HG03521 (cell line): ENCODE measurements at regions not wholly inside any gene's neighbourhood (a gene's known extent, or its start where the extent isn't known, plus 50 kb on each side); places are given as distances from the start of the nearest gene placed in this dataset.

ENCODE experiments used
- ATAC-seq: cut with Tn5 transposase; IDR thresholded peaks from one replicate; pipeline ENCODE4 v1.9.1; 2021; ENCODE audit warnings: mild to moderate bottlenecking, moderate library complexity; ENCODE audit not compliant: unreplicated experiment

DNA sequence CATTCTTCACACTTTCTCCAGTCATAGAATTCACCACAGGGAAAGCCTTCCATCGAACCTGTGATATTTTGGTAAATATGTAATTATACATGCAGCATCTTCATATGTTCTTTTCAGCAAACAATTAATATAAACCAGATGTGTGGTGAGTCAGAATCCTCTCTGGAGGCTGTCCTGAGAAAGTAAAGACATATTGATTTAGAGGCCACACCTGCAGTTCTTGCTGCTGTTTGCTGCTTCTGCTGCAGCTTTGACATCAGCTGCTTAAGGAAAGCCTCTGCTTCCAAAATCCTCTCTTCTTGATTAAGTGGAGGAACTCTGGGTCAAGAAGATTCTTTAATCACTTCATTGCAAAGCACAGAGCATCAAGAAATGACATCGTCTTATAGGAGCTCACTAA, 568.8 kb upstream of the ZEB2 start:
- ATAC-seq: no peak

DNA sequence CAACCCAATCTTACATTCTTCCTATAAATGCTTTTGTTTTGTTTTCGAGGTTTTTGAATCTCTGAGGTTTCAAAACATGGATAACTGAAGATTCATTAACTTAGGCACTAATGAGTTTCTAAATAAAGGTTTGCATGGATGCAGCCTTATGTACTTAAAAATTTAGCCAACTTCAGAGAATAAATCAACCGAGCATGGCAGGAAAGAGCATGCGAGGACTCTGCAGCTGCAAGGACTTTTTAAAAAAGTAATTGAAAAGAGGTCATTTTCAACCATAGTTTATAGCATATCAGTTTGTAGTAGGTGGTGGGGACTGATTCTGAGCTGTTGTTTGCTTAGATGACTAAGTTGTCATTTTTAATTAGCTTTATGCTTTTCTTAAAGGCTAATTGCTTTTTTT, 567.0 kb upstream of the ZEB2 start:
- no peak for ATAC-seq

DNA sequence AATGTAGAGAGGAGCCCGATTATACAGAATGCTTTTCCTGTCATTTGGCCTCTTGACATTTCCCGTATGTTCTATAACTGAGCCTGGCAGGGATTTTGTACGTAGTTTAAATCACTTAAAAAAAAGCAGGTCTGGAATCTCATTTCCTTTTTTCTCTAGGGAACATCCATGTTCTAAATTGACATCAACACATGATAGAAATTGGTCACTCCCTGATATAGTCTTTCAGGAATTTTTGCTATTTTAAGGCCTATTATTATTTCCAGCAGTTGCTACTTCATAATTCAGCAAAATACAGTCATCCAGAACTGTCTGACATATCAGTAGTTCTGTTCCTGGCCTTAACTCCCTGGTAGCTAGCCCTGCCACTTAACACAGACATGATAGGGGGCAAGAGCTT, 565.7 kb upstream of the ZEB2 start:
- no peak for ATAC-seq

DNA sequence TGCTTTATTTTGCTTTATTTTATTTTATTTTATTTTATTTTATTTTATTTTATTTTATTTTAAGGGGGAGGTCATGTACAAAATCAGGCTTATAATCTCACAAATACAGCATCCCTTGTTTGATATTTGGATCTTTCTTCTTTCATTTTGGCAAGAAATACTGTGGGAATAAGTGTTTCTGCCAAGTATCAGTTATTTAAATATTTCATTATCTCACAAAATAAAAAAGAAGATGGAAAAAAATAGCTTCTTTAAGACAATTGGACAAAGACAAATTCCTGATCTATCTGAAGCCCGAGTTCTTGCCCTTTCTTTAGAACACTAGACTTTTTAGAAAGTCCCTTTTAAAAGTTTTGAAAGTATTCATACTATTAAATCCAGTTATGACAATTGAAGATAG, 560.5 kb upstream of the ZEB2 start:
- ATAC-seq: no peak

DNA sequence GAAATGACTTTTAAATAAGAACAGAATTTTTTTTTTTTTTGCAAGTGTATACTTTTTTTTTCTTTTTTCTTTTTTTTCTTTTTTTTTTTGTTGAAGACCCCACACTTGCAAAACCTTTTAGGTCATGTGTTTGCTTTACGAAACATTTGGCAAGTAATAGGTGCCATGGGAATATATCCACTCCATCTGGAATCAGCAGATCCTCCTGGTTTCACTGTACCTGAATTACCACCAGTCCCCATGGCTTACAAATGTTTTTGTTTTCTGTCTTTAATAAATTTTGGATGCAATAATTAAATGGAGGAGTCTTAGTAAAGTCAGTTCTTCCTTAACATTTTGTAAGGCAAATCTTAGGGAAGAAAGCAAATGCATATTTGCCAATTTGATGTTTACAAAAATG, 559.7 kb upstream of the ZEB2 start:
- no peak for ATAC-seq

DNA sequence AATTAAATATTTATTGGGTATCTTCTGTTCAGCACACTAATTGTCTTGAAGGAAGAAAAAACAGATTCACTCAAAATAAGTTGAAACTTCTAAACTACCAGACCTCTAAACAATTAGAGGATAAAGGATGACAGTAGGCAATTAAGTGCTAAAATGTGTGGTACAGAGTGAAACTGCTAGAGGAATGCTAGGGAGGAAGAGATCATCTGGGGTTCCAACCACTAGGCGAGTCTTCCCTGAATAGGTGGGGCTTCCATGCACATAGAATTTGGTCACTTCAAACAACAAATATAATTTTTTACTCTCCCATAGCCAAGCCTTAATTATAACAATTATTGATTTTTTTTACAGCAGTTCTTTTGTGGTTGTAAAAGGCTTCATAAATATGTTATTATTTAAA, 559.0 kb upstream of the ZEB2 start:
- ATAC-seq: no peak

DNA sequence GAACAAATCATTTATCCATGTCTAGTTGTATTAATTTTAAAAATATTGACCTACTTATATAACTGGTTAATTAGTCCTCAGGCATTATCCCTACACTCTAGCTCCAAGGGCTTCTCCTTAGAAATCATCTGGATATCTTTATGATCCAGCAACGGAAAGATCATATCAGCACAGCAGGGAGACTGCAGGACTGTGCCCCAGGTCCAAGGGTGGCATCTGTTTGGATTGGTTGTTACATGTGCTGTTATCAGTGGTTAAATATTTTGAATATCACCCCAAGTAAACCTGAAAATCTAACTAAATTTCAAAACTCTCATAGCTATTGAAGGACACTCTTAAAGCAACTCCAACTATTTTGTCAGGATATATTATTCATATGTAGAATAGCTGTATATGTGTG, 556.2 kb upstream of the ZEB2 start:
- ATAC-seq: no peak

DNA sequence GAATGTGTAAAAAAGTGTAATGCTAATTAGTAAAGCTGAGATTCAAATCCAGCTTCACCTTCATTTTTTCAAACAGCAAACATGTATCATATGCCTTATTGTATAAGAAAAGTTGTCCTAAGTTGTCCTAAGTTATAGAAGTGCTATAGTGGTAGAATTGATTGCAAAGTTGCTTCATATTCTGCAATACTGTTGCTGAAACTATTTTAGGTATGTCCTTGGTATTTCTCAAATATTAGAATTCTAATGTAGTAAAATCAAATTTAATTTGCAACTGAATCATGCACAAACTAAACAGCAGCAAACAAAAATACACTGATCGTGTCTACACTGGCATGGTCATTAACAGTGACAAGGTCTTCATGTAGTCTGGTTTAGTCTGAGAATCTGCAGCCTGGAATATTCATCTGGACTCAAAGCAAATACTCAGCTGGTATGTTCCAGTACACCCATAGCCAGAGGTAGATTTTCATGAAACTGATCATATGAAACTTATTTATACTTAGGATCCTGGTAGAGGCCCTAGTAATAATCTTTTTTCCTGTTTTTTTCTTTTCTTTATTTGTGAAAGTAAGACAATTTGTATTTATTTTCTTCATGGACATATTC, 555.6 kb upstream of the ZEB2 start:
- no peak for ATAC-seq

DNA sequence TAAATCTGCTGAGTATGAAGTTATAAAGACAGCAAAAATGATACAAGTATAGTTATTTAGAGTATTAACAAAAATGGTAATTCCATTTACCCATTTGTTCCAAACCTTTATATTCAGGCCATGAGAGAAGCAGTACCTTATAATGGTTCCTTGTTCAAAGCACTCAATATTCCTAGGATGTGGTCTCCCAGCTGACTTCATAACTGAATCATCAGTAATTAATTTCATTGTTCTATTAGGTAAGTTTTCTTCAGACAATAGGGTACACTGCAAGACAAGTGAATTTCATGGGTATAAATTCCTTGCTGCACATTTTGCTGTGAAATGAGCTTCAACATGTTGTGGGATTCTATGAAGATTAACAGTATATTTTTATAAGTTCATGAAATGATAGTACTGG, 550.8 kb upstream of the ZEB2 start:
- no peak for ATAC-seq

DNA sequence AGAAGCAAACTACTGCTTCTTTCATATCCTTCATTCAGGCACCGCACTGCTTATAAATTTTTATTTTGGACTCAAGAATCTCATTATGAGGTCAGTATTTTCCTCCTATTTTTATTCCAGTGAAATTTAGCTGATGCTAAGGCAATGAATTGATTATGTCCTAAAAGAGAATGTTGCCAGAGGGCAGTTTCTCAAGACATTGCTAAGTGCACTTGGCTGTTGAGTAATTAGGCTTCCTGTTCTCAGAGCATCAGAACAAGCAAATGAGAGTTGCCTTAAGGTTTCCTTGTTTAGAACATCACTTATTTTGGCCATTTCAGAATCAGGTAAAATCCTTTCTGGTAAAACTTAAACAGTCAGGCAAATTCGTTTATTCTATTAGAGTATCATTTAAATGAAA, 548.6 kb upstream of the ZEB2 start:
- no peak for ATAC-seq

DNA sequence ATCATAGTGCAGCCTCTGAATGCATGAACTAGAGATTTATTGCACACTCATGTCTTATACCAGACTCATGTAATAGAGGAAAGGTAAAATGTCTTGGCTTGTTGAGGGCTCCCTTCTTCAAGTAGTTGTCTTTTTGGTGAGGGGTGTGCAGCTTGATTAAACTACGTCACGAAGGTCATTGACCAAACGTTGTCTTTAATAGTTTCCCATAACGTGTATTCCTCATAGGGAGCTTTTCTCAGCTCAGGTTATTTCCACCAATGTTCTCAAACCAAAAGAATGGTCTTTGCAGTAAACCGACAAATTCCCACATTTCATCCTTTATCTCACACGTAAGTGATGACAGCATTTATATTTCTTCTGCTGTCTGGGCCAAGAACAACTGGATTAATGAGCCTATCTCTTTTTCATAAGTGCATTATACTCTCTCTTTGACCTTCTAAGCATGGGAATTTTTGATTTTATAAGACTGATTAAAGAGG, 547.7 kb upstream of the ZEB2 start:
- ATAC-seq: no peak

DNA sequence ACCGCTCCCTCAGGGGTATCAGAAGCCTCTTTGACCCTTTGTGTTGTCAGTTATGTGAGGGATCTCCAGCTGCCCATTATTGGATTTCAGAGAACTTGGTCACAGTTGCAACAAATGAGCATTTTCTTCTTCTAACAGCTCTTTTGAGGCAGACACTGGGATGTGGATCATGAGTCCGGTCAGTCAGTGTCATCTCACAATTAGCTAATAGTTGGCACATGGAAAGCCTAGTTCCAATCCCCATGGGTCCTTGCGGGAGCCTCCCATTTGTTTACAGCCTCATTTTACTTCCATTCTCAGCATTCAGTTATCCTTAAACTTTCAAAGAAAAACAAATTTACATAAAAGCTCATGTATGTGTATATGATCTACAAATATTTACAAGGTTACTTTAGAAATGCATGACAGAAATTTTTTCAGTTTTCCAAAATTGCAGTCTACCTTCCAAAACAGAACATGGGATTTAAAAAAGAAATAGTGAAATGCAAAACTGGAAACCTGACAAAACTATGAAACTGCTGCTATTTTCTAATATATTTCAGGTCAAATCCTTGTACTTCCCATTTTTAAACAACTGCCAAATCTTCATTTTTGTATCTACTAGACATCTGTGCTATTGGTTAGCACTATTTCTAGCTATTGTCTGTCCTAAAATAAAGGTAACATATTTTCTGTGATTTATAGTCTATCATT, 547.1 kb upstream of the ZEB2 start:
- ATAC-seq: no peak

DNA sequence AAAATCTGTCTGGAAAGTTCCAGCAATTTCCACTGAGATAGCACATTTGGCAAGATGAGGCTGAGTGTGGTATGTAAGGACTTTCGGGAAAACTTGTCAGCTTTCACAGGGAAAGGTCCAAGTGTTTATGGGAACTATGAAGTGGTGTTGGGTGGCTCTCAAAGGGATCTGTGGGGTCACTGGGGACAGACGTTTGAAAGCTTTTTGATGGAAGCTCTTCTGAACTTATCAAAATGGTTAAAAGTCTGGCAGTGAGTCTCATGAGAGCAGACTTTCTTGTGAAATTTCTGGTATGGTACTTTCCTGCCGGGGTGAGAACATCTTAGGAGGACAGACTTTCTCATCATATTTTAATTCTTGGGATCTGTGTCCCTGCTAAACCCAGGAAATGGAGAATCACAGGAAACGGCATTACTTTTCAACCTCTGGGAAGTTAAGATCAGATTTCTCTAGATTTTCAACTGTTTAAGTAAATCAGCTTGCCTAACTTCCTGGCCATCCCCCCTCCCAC, 546.3 kb upstream of the ZEB2 start:
- ATAC-seq: no peak

DNA sequence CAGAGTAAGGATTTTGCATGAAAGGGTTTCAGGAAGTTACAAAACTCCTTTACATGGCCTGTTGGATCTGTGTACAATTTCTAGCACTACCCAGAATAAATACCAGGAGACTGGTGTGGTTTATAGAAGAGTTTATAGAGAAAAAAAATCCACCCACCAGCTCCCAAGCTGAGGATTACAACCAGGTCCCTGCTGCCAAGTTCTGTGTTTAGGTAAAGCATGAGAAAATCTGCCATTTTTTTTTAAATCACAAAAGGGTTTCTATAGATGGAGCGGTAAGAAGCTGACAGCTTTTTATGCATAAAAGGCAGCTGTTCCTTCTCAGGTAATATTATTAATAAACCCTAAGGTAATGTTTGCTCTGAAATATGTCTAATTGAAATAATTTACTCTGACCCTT, 545.4 kb upstream of the ZEB2 start:
- ATAC-seq: no peak

DNA sequence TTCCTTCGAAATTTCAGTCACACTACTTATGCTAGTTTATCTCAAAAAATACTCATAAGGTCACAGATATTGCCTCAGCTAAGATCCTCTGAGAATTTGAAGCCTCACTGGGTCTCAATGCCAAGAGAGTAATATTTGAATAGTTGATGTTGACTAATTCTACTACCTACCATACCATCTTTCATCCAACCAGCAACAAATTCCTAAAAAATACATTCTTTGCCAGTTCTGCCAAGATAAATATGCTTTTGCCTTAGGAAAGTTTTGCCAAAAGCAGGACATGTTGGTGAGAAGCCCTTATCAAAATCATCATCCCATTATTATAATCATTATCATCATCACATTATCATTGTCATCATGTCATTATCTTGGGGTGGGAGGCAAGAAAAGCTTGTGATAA, 544.6 kb upstream of the ZEB2 start:
- ATAC-seq: no peak

DNA sequence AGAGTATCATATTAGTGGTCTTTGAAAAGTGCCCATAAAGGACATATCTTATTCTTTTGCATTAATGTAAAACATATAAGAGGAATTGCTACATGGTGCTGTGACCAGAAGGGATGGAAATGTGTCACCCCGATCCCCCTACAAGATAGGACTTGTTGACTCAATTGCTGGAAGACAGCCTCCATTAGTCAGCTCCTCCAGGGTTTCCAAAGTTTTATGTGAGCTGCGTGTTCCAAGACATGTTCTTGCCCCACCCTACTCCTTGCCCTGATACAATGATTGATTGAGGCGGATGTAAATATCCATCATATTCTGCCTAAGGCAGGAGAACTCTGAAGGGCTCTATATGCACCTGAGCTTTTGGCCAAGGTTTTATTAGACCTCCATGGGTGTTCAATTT, 541.0 kb upstream of the ZEB2 start:
- ATAC-seq: no peak

DNA sequence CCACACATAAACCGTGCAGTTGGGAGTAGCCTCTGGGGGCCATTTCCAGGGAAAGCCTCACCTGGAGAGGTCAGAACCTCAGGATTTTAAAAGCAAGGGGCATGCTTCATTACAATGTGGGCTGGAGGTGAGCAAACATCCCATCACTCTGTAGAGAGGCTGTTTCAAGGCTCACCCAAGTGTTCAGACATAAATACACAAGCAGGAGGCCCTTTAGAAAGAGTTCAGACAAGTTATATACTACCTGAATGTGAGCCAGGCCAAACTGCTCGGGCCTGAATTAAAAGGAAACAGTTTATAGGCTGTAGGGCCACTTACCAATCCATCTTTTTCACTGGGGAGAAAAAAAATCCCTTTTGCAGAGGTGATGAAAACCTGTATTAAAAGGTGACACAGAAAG, 540.0 kb upstream of the ZEB2 start:
- ATAC-seq: no peak

DNA sequence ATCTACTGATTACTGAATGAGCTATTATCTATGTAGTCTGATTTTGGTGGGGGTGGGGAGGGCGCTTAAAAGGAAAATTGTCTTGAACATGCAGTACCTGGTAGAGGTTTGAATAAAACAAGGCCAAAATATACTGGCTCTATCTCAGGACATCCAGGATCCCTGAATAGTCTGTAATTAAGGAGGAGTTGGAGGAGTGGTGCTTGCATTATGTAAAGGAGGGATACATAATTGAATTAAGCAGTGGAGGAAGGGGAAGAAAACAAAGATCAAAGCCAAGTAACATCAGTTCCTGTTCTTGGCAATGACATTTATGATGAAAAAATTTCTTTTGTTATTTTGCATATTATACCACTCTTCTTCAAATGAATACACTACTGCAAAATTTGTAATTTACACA, 539.4 kb upstream of the ZEB2 start:
- no peak for ATAC-seq

DNA sequence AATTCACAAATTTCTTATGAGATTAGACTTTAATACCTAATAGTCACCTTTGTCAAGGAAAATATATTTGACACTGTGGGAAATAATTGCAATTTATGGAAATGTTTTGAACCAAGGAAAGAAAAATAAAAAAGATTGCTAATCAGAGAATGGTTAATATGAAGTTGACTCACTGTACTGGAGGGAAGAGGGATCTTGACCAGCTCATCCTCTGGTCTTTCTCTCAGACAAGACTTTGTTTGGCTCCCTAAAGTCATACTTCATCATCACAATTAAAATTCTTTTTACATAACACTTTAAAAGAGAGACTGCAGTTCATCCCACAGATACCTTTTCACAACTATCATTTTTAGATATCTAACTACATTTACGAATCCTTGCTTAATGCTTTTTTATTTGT, 538.5 kb upstream of the ZEB2 start:
- no peak for ATAC-seq

DNA sequence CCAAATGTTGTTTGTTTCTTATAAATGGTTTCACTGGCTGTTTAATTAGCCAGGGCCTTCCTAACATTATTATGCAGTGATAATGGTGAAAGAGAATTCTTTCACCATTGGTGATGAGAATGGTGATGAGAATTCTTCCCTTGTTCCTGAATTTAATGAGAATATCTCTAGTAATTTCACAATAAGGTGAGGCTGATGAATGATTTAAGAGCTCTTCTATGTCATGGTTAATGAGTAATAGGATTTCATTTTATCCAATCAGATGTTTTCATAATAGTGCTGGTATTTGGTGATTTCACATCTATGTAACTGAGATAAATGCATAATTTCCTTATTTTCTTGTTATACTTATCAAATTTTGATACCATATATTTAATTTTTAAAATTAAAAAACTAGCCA, 535.7 kb upstream of the ZEB2 start:
- ATAC-seq: no peak

DNA sequence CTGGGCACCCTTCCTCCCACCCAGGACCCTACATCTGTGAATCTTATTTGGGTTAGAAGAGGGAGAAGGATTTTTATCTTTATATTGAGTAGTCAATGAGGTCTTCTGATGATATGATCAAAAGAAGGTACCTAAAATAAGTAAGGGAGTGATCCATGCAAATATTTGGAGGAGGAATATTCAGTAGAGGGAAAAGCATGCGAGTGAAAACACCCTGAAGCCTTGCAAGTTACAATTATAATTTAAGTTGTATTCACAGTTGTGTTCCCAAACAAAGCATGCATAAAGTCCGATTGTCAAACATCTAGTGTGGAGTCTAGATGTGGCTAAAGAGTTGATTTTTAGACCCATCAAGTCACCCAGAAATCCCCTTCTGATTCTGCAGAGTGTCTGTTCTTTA, 530.2 kb upstream of the ZEB2 start:
- no peak for ATAC-seq

DNA sequence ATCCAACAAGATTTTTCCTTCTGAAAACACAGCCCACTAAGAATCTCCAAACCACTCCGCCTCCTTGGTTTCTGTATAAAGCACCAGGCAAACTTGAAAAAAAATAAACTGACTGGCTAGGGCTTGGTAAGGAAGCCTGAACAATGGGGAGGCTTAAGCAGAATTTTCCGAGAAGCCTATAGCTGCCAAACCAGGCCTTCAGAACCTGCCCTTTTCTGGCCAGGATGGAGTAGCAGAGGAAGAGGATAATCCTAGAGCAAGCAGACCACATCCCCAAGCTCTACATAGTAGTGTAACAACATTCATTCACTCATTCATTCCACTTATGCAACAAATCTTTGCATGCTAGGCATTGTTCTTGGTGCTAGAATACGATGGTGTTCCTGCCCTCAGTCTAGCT, 529.6 kb upstream of the ZEB2 start:
- no peak for ATAC-seq

DNA sequence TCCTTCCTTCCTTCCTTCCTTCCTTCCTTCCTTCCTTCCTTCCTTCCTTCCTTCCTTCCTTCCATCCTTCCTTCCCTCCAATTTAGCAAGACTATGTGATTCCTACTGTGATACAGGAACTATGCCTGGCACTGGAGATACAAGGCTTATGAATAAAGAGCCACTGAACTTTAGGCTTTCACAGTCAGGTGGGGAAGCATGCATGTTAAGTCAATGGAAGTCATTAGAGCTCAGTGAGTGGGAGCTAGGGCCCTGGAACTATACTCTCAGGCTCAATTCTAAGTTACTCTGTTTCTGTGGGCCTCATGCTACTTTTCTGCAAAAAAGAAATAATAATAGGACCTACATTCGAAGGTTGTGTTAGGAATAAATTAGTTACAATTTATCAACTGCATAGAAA, 527.6 kb upstream of the ZEB2 start:
- ATAC-seq: no peak
